ENCODE measurements at regions not wholly inside any gene's neighbourhood (a gene's known extent, or its start where the extent isn't known, plus 50 kb on each side); places are given as distances from the start of the nearest gene placed in this dataset.

GRCh38 chr13:23983671-23984070 is 86.4 kb upstream of the C1QTNF9B start:
- Histone ChIP-seq H3K79me2 (replicated peaks; ENCODE audit: insufficient read depth, low read length) (peaks cover 5% of the 10 kb centered on the region), H3K9me3 (ENCODE audit: low read length) (no peaks in the 10 kb centered on the region), H3K4me3 (ENCODE audit: low read length) (no peak overlapping the region), H4K20me1 (ENCODE audit: insufficient read depth) (no peaks in the 10 kb centered on the region), H3K9me2 (ENCODE audit: insufficient read depth, low read length) (no peaks in the 10 kb centered on the region), H3K9ac (ENCODE audit: low read length) (no peak overlapping the region), H3K27me3 (ENCODE audit: insufficient read depth, low read depth, low read length) (no peaks in the 10 kb centered on the region), H3K27ac (ENCODE audit: low read length) (no peak overlapping the region), H2AFZ (ENCODE audit: low read depth, low read length) (no peak overlapping the region), H3K4me2 (ENCODE audit: low read length) (no peak overlapping the region), H3F3A (ENCODE audit: insufficient read depth, low read length, poor library complexity, severe bottlenecking) (no peaks in the 10 kb centered on the region), H3K36me3 (ENCODE audit: insufficient read depth, low read length) (no peaks in the 10 kb centered on the region)
- TF ChIP-seq RAD21 (conservative IDR thresholded peaks at IDR 0.05) (no peak), EP300 (conservative IDR thresholded peaks at IDR 0.05; ENCODE audit: poor library complexity, severe bottlenecking) (no peak), EZH2 (IDR thresholded peaks at IDR 0.05; ENCODE audit: borderline replicate concordance, insufficient read depth, low read length, poor library complexity, severe bottlenecking) (no peak), MXI1 (conservative IDR thresholded peaks at IDR 0.05; ENCODE audit: poor library complexity, severe bottlenecking) (no peak), TAF1 (IDR thresholded peaks at IDR 0.05; ENCODE audit: low read depth) (no peak), SMC3 (conservative IDR thresholded peaks at IDR 0.05; ENCODE audit: poor library complexity) (no peak), POLR2AphosphoS5 (IDR thresholded peaks at IDR 0.05) (no peak)

DNA sequence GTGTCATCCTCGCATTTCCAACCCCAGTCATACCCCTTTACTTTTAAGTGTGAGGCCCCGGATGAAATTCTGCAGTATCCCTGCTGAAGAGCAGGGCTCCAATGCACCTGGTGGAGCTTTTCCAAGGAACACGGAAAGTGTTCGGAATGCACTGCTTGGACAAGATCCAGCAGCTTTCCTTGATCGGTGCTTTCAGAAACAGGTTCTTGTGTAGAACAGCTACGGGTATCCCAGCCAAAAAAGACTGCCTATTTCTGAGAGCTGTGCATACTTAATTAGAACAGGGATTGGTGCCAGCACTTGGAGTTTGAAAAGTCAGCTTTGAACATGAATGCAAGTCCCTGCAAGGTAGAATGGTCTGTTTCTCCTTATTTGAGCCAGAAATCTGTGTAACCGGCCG is 87.2 kb upstream of the C1QTNF9B start:
- Histone ChIP-seq H4K20me1 (ENCODE audit: insufficient read depth) (no peaks in the 10 kb centered on the region), H3K27ac (ENCODE audit: low read length) (no peak overlapping the region), H3K79me2 (replicated peaks; ENCODE audit: insufficient read depth, low read length) (no peaks in the 10 kb centered on the region), H3K4me2 (ENCODE audit: low read length) (no peak overlapping the region), H3K9me3 (ENCODE audit: low read length) (no peaks in the 10 kb centered on the region), H3K4me3 (ENCODE audit: low read length) (no peak overlapping the region), H3K27me3 (ENCODE audit: insufficient read depth, low read depth, low read length) (no peaks in the 10 kb centered on the region), H3K9ac (ENCODE audit: low read length) (no peak overlapping the region), H3F3A (ENCODE audit: insufficient read depth, low read length, poor library complexity, severe bottlenecking) (no peaks in the 10 kb centered on the region), H3K9me2 (ENCODE audit: insufficient read depth, low read length) (no peaks in the 10 kb centered on the region), H3K36me3 (ENCODE audit: insufficient read depth, low read length) (no peaks in the 10 kb centered on the region), H2AFZ (ENCODE audit: low read depth, low read length) (no peak overlapping the region)
- no peak for TF ChIP-seq RAD21 (conservative IDR thresholded peaks at IDR 0.05)
- no peak for TF ChIP-seq MXI1 (conservative IDR thresholded peaks at IDR 0.05; ENCODE audit: poor library complexity, severe bottlenecking)
- TF ChIP-seq CTCF (IDR thresholded peaks at IDR 0.05; ENCODE audit: poor library complexity, severe bottlenecking), result no peak
- no peak for TF ChIP-seq POLR2AphosphoS5 (IDR thresholded peaks at IDR 0.05)
- no peak for TF ChIP-seq REST (IDR thresholded peaks at IDR 0.05; ENCODE audit: borderline replicate concordance)
- no peak for TF ChIP-seq EP300 (conservative IDR thresholded peaks at IDR 0.05; ENCODE audit: poor library complexity, severe bottlenecking)
- no peak for TF ChIP-seq EZH2 (IDR thresholded peaks at IDR 0.05; ENCODE audit: borderline replicate concordance, insufficient read depth, low read length, poor library complexity, severe bottlenecking)
- TF ChIP-seq TAF1 (IDR thresholded peaks at IDR 0.05; ENCODE audit: low read depth), result no peak
- TF ChIP-seq SMC3 (conservative IDR thresholded peaks at IDR 0.05; ENCODE audit: poor library complexity), result no peak

Measured in neural cell (in vitro differentiated cells).